GM18867 (cell line): ENCODE measurements at regions not wholly inside any gene's neighbourhood (a gene's known extent, or its start where the extent isn't known, plus 50 kb on each side); places are given as distances from the start of the nearest gene placed in this dataset.

ENCODE experiments used
- ATAC-seq: cut with Tn5 transposase; IDR thresholded peaks from one replicate; pipeline ENCODE4 v1.9.1; 2021; ENCODE audit warnings: mild to moderate bottlenecking, moderate library complexity; ENCODE audit not compliant: unreplicated experiment

GRCh38 chr11:134915881-134916280 lies 503.8 kb upstream of the B3GAT1 start:
- no peak for ATAC-seq

GRCh38 chr11:134915212-134915611 lies 503.2 kb upstream of the B3GAT1 start:
- ATAC-seq: no peak

DNA sequence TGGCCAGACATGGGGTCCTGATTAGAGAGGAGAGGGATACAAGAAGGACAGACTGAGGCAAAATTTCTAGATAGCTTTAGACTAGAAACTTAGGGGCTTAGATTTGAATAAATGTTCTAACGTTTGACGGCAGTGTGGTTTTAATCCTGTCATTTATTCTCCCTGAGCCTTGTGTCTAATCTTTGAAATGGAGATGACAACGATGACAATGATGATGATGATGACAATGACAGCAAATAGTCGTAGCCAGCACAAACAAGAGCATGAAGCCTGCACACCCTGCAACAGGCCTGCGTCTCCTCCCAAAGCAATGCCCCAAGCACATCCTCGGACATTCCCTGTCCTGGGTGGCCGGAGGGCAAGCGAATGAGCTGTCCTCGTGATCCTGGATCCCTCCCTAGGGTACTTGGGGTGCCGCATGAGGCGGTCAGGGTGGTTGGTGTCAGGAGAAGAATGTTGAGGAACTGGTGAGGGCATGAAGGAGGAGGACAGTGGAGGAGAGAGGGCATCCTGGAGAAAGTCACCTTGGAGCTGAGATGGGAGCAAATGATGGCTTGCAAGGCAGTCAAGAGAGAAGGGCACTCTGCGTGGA lies 502.1 kb upstream of the B3GAT1 start:
- no peak for ATAC-seq

- no peak for ATAC-seq
These were observed 501.3 kb upstream of the B3GAT1 start for GRCh38 chr11:134913391-134913790.

- ATAC-seq: no peak
These were observed 499.6 kb upstream of the B3GAT1 start for GRCh38 chr11:134911514-134912180.

DNA sequence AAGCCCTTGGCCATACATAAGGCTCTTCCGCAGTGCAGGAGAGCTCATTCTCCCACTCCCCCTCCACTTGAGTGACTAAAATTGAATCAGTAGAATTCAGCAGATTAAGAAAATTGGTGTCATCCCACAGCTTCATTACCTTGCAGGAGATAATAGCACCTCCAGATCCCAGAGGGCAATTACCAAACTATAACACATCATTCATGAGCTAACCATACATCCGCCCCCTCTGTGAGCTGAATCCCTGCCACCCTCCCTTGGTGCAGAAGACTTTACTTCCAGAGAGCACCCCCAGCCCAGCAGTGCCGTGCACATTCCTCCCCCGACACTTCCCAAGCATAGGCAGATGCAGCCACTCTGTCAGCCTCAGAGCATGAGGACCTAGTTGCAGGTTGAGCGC lies 496.5 kb upstream of the B3GAT1 start:
- ATAC-seq: no peak

GRCh38 chr11:134907636-134908035 lies 495.6 kb upstream of the B3GAT1 start:
- ATAC-seq: no peak

DNA sequence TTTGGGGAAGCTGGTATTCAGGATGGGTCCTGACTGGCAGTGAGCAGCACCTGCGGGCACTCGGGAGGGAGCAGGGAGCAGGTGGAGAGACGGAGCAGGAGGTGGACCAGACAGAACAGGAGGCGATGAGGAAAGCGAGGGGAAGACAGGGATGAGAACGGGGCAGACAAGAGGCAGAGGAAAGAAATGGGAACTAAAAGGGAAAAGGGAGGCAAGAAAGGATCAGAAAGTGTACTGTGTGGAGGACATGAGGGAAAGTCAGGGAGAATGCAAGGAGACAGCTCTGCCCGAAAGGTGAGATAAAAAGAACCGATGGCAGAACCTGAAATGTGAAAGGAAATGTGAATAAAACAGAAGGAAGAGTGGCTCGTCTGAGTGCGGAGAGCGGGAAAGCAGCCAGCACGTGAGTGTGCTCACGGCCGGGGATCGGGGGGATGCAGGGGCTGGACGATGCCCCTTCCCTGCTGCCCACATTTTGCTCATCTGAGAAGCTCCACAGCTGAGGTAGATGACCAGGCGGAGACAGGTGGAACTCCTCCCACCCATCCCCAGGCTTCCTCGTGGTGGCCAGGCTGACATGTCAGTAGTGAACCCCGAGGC lies 494.4 kb upstream of the B3GAT1 start:
- no peak for ATAC-seq

DNA sequence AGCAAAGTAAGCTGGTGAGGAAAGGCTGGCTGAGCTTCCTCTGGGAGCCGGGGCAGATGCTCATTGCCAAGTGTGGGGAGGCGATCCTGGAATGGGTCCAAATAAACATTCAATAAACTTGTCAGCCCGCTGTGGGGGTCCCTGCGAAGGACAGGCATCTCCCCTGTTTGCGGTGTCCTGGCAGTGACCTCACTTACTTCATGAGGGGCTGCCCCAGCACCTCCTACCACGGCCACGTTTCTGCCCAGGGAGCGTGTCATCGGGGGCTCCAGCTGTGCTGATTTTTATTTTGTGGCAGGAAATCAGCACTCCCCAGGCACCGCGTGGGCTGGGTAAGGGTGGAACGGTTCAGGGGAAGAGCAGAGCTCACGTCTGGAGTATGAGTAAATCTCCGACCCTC lies 493.9 kb upstream of the B3GAT1 start:
- ATAC-seq: no peak

DNA sequence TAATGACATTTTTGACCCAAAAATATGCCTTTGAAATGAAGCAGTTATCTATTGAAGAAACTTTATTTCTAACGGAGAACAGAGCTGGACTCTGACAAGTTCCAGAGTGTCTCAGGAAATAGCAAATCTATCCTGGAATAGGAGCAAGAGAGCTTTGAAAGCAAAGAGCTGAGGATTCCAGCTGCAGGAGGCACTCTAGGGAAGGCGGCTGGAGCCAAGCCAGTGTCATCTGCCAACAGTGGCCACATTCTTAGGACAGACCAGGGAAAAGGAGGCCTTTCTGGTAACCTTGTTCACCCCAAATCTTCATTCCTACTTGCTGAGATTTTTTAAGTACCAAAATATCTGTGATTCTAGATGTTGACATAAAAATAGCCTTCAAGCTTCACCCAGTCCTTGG lies 493.5 kb upstream of the B3GAT1 start:
- ATAC-seq: no peak

- no peak for ATAC-seq
These were observed 492.2 kb upstream of the B3GAT1 start for GRCh38 chr11:134904103-134904790.

GRCh38 chr11:134901955-134902918 lies 490.2 kb upstream of the B3GAT1 start:
- no peak for ATAC-seq

DNA sequence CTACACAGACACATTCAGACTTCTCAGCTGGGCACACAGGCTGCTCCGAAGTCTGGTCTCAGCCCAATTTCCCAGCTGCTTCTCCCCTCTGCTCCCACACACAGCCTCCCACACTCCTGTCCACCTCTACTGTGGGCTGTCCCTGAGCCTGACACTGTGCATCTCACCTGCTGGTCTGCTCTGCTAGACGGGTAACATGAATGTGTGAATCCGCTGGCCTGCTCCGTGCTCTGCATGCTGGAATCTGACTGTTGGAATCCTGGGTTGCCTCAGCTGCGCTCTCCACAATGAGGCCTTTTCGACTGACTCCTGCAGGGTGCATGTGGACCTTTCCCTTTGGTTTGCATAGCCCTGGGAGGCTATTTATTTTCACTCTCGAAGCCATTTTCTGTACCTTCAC lies 489.5 kb upstream of the B3GAT1 start:
- no peak for ATAC-seq

DNA sequence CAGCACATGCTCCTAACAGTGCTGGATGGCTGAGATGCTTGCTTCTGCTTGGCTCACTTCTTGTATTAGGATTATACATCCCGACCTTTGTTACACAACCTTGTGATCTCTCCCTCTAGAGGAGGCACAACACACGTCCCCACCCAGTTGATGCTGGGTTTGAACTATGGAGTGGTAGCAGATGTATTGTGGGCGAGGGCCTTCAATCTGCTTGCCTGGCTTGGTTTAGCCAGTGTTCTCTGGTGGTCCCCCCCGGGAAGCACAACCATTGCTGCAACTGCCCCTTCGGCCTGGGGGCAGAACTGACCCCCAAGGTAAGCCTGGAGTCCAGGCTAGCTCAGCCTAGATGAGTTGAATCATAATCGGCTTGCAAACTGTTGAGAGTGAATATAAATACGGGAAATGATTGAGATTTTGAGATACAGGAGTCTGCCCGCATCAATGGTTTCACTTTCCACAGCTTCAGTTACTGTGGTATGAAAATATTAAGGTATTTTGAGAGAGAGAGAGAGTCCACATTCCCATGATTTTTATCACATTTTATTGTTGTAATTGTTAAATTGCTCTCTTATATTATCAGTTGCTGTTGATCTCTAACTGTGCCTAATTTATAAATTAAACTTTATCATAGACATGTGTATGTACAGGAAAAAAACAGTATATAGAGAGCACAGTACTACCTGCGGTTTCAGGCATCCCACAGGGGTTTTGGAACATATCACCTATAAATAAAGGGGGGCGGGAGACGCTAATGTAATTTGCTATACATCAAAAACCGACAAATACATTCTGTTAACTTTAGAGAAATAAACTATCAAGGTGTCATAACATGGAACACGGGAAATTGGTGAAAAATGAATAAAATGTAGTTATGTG lies 482.0 kb upstream of the B3GAT1 start:
- ATAC-seq: no peak

- ATAC-seq: no peak
These were observed 478.4 kb upstream of the B3GAT1 start for GRCh38 chr11:134890446-134890845.

GRCh38 chr11:134889832-134890231 lies 477.8 kb upstream of the B3GAT1 start:
- no peak for ATAC-seq

DNA sequence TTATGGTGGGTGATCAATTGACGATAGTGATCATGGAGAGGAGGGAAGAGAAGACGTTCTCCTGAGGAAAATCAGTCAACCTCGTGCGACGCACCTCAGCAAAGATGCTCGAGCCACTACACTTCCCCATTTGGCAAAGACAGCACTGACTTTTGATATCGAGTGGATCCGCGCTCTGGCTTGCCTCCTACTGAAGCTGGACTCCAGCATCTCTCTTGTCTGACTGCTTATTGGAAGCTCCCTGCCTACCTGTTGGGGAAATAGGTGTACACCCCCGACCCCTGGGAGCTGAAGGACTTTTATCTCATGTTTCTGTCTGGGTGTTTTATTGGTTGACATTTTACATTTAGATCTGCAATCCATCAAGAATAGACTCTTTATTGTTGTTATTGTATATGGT lies 476.8 kb upstream of the B3GAT1 start:
- ATAC-seq: no peak

- ATAC-seq: no peak
These were observed 475.9 kb upstream of the B3GAT1 start for GRCh38 chr11:134887896-134888295.

DNA sequence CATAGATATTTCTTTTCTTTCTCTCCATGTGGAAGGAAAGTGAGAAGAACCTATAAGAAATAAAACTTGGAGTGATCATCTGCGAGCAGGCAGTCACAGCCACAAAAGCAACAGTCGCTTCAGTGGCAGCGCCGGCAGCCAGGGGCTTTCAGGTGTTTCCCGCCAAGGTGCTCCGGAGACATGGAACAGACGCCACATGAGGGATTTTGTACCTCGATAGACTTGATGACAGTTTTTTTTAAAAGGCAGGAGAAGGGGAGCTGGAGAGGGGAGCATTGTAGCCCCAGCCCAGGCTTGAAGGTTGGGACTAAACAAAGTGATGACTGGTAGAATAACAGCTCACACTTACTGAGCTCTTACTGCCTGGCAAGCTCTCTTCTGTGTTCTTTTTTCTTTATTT lies 471.4 kb upstream of the B3GAT1 start:
- no peak for ATAC-seq
